ENCODE measurements at regions not wholly inside any gene's neighbourhood (a gene's known extent, or its start where the extent isn't known, plus 50 kb on each side); places are given as distances from the start of the nearest gene placed in this dataset.

GRCh38 chr15:25094066-25094465 lies 139.3 kb downstream of the SNRPN start:
- TF ChIP-seq EZH2phosphoT487 (IDR thresholded peaks at IDR 0.05; ENCODE audit: insufficient read depth, low read depth) (no peak), EZH2 (IDR thresholded peaks at IDR 0.05; ENCODE audit: insufficient read depth, poor library complexity, severe bottlenecking) (no peak)
